Lower lobe of right lung (tissue), 2 donors: ENCODE measurements at regions not wholly inside any gene's neighbourhood (a gene's known extent, or its start where the extent isn't known, plus 50 kb on each side); places are given as distances from the start of the nearest gene placed in this dataset.

Experiments
- ATAC-seq, 2 donors: fragments of 200-7000 bp; cut with Tn5 transposase; one replicate each; pipeline ENCODE4 v1.9.1; 2020 to 2022; ENCODE audit warnings: mild to moderate bottlenecking in 2 of 2, moderate library complexity in 2 of 2
- DNase-seq: peaks from one replicate; pipeline ENCODE4 v3.0.0-alpha.2; 2020
- H3K27ac ChIP-seq: fragments of 200-600 bp; one replicate; pipeline ENCODE4 v1.8.0; 2022
- H3K27me3 ChIP-seq: fragments of 200-600 bp; one replicate; pipeline ENCODE4 v1.8.0; 2022; ENCODE audit warnings: low read depth
- H3K36me3 ChIP-seq: fragments of 200-600 bp; one replicate; pipeline ENCODE4 v1.8.0; 2022; ENCODE audit warnings: mild to moderate bottlenecking
- H3K4me1 ChIP-seq: fragments of 200-600 bp; one replicate; pipeline ENCODE4 v1.8.0; 2022
- H3K4me3 ChIP-seq: fragments of 200-600 bp; one replicate; pipeline ENCODE4 v1.8.0; 2022; ENCODE audit warnings: mild to moderate bottlenecking
- H3K9me3 ChIP-seq: fragments of 200-600 bp; one replicate; pipeline ENCODE4 v1.8.0; 2022
- CTCF ChIP-seq: fragments of 200-600 bp; IDR thresholded peaks from one replicate; pipeline ENCODE4 v1.8.0; 2022; ENCODE audit warnings: antibody characterized with exemption, mild to moderate bottlenecking
- intact Hi-C: fragments of 100-400 bp; cut with DNase I; formaldehyde crosslinking; loops from one replicate; pipeline ENCODE4 v1.11.0; 2022
- donor health status: DM: no; HTN: yes; CAD: no; lungs with severe emphysema.

GRCh38 chr2:8412082-8412481, 269.8 kb upstream of the ID2 start:
- no peak for DNase-seq
- peak in 1 of 2 donors; percentile 42 for ATAC-seq

GRCh38 chr2:8412586-8412985, 269.3 kb upstream of the ID2 start:
- no peaks in the 10 kb centered on the region for H3K9me3 ChIP-seq
- H3K27me3 ChIP-seq = no peaks in the 10 kb centered on the region
- H3K27ac ChIP-seq = no peak overlapping the region
- H3K4me1 ChIP-seq = peaks cover 27% of the 10 kb centered on the region
- intact Hi-C loops = no loop called here
- TF ChIP-seq CTCF = no peak
- DNase-seq (no peak), ATAC-seq (peak; percentile 18 to 42)
- H3K36me3 ChIP-seq = no peaks in the 10 kb centered on the region
- no peak overlapping the region for H3K4me3 ChIP-seq

More at GRCh38 chr2:8412082-8412481, 269.8 kb upstream of the ID2 start:
- H3K36me3 ChIP-seq = no peaks in the 10 kb centered on the region
- no peaks in the 10 kb centered on the region for H3K27me3 ChIP-seq
- TF ChIP-seq CTCF = no peak
- peaks cover 27% of the 10 kb centered on the region for H3K4me1 ChIP-seq
- no peaks in the 10 kb centered on the region for H3K9me3 ChIP-seq
- H3K4me3 ChIP-seq = no peak overlapping the region
- intact Hi-C loops = no loop called here
- no peak overlapping the region for H3K27ac ChIP-seq

GRCh38 chr2:8413589-8414135, 268.2 kb upstream of the ID2 start:
- H3K4me1 ChIP-seq = peaks cover 27% of the 10 kb centered on the region
- no peaks in the 10 kb centered on the region for H3K36me3 ChIP-seq
- no peak overlapping the region for H3K4me3 ChIP-seq
- TF ChIP-seq CTCF = no peak
- no peaks in the 10 kb centered on the region for H3K27me3 ChIP-seq
- DNase-seq (no peak), ATAC-seq (peak; percentile 27 to 71)
- intact Hi-C loops = no loop called here
- H3K27ac ChIP-seq = no peak overlapping the region
- H3K9me3 ChIP-seq = no peaks in the 10 kb centered on the region

- DNase-seq = no peak
- no peaks in the 10 kb centered on the region for H3K36me3 ChIP-seq
- H3K4me3 ChIP-seq = no peak overlapping the region
- intact Hi-C loops = no loop called here
- H3K4me1 ChIP-seq = peaks cover 27% of the 10 kb centered on the region
- TF ChIP-seq CTCF = no peak
- no peak for ATAC-seq
- no peaks in the 10 kb centered on the region for H3K9me3 ChIP-seq
- H3K27me3 ChIP-seq = no peaks in the 10 kb centered on the region
- H3K27ac ChIP-seq = no peak overlapping the region
These were observed 266.6 kb upstream of the ID2 start for GRCh38 chr2:8414946-8415879.

GRCh38 chr2:8416001-8416571, 265.8 kb upstream of the ID2 start:
- no peak for ATAC-seq
- Histone ChIP-seq H3K4me3 (no peak overlapping the region), H3K27me3 (no peaks in the 10 kb centered on the region), H3K36me3 (no peaks in the 10 kb centered on the region), H3K9me3 (no peaks in the 10 kb centered on the region), H3K27ac (no peak overlapping the region), H3K4me1 (peaks cover 27% of the 10 kb centered on the region)
- no peak for DNase-seq
- intact Hi-C loops = no loop called here
- TF ChIP-seq CTCF = no peak
